HG03066 (cell line): ENCODE measurements at regions not wholly inside any gene's neighbourhood (a gene's known extent, or its start where the extent isn't known, plus 50 kb on each side); places are given as distances from the start of the nearest gene placed in this dataset.
A peak's percentile ranks its signal among the peaks of the same experiment; 100 is the strongest.
"Not testable (repeated sequence)": the region's sequence is repeated elsewhere in the genome, so short reads cannot be mapped to it uniquely, and the experiment has no call there.

ENCODE experiments used
- ATAC-seq: cut with Tn5 transposase; IDR thresholded peaks from one replicate; pipeline ENCODE4 v1.9.1; 2021; ENCODE audit warnings: low read depth; ENCODE audit not compliant: unreplicated experiment

- not testable (repeated sequence) for ATAC-seq
Measured at GRCh38 chr14:45634651-45635441, 381.8 kb upstream of the MIS18BP1 start.

- ATAC-seq, result no peak
Measured at GRCh38 chr14:45633220-45633984, 380.4 kb upstream of the MIS18BP1 start.

- ATAC-seq, result no peak
Measured at GRCh38 chr14:45621731-45622130, 368.7 kb upstream of the MIS18BP1 start.

GRCh38 chr14:45619831-45620230 lies 366.8 kb upstream of the MIS18BP1 start:
- no peak for ATAC-seq

- ATAC-seq, result no peak
Measured at GRCh38 chr14:45610318-45610717, 357.3 kb upstream of the MIS18BP1 start.

- ATAC-seq, result no peak
Measured at GRCh38 chr14:45587142-45587541, 334.1 kb upstream of the MIS18BP1 start.

- ATAC-seq, result no peak
Measured at GRCh38 chr14:45559626-45560025, 306.6 kb upstream of the MIS18BP1 start.

GRCh38 chr14:45558183-45558582 lies 305.2 kb upstream of the MIS18BP1 start:
- no peak for ATAC-seq

GRCh38 chr14:45553981-45554380 lies 301.0 kb upstream of the MIS18BP1 start:
- ATAC-seq, result no peak

- ATAC-seq, result not testable (repeated sequence)
Measured at GRCh38 chr14:45551240-45551820, 298.3 kb upstream of the MIS18BP1 start.

GRCh38 chr14:45531022-45531421 lies 278.0 kb upstream of the MIS18BP1 start:
- ATAC-seq, result no peak

GRCh38 chr14:45526715-45527549 lies 273.9 kb upstream of the MIS18BP1 start:
- ATAC-seq, result peak; percentile 81

GRCh38 chr14:45519766-45520165 lies 266.8 kb upstream of the MIS18BP1 start:
- ATAC-seq, result no peak

GRCh38 chr14:45492876-45493275 lies 239.9 kb upstream of the MIS18BP1 start:
- ATAC-seq, result no peak

GRCh38 chr14:45491914-45492313 lies 238.9 kb upstream of the MIS18BP1 start:
- ATAC-seq, result no peak

GRCh38 chr14:45486599-45486998 lies 233.6 kb upstream of the MIS18BP1 start:
- no peak for ATAC-seq

GRCh38 chr14:45467023-45467422 lies 214.0 kb upstream of the MIS18BP1 start:
- ATAC-seq, result no peak

- no peak for ATAC-seq
Measured at GRCh38 chr14:45434221-45434620, 181.2 kb upstream of the MIS18BP1 start.

- peak; percentile 79 for ATAC-seq
Measured at GRCh38 chr14:45426685-45427282, 173.8 kb upstream of the MIS18BP1 start.

GRCh38 chr14:45406942-45407341 lies 153.9 kb upstream of the MIS18BP1 start:
- ATAC-seq, result no peak
